ENCODE measurements at regions not wholly inside any gene's neighbourhood (a gene's known extent, or its start where the extent isn't known, plus 50 kb on each side); places are given as distances from the start of the nearest gene placed in this dataset.

DNA sequence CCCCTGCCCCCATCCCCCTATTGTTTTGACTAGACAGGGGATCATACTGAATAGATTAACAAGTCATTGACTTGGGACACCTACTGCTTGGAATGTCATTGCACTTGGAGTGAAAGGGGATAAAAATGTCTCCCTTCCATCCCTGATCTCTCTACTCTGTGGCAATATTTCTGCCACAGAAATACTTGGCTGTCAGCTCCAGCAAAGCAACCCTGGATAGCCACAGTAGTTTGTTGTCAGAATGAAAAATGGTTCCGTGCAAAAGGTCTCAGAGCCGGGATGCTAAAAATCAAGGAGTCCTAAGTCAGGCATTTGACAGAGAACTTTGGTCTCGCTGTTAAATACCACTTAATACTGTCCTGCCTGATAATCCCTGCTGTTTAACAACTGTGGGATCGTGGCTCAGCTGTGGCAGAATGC is 722.0 kb upstream of the SOX9 start:
- TF ChIP-seq, protein P1, sequence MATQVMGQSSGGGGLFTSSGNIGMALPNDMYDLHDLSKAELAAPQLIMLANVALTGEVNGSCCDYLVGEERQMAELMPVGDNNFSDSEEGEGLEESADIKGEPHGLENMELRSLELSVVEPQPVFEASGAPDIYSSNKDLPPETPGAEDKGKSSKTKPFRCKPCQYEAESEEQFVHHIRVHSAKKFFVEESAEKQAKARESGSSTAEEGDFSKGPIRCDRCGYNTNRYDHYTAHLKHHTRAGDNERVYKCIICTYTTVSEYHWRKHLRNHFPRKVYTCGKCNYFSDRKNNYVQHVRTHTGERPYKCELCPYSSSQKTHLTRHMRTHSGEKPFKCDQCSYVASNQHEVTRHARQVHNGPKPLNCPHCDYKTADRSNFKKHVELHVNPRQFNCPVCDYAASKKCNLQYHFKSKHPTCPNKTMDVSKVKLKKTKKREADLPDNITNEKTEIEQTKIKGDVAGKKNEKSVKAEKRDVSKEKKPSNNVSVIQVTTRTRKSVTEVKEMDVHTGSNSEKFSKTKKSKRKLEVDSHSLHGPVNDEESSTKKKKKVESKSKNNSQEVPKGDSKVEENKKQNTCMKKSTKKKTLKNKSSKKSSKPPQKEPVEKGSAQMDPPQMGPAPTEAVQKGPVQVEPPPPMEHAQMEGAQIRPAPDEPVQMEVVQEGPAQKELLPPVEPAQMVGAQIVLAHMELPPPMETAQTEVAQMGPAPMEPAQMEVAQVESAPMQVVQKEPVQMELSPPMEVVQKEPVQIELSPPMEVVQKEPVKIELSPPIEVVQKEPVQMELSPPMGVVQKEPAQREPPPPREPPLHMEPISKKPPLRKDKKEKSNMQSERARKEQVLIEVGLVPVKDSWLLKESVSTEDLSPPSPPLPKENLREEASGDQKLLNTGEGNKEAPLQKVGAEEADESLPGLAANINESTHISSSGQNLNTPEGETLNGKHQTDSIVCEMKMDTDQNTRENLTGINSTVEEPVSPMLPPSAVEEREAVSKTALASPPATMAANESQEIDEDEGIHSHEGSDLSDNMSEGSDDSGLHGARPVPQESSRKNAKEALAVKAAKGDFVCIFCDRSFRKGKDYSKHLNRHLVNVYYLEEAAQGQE (IDR thresholded peaks at IDR 0.05; ENCODE audit: insufficient read depth in 1 of 2, low read depth in 2 of 2, low read length in 1 of 2) = no peak
- TF ChIP-seq TCF7L2 (IDR thresholded peaks at IDR 0.05; ENCODE audit: low read depth, low read length) (no peak), SIN3A (IDR thresholded peaks at IDR 0.05; ENCODE audit: borderline replicate concordance, insufficient read depth, low read depth, low read length) (no peak)
- H3K36me3 ChIP-seq (ENCODE audit: control insufficient read depth, insufficient read depth, low read length) = no peaks in the 10 kb centered on the region
- no peak for DNase-seq (ENCODE audit: low read depth, low spot score)
- ATAC-seq = no peak
- no peaks in the 10 kb centered on the region for H3K27me3 ChIP-seq (ENCODE audit: control insufficient read depth, insufficient read depth, low read length)
- POLR2A ChIA-PET = no interaction called here
- H3K4me1 ChIP-seq (ENCODE audit: control insufficient read depth, insufficient read depth, low read length) = no peaks in the 10 kb centered on the region
- in situ Hi-C loops (cut with HindIII; ENCODE audit: low pct_unique_long_range_greater_than_20kb, low sequenced_read_pairs) (no loop called here), intact Hi-C loops (cut with micrococcal nuclease; ENCODE audit: unreplicated experiment) (no loop called here)
- CTCF ChIA-PET = no interaction called here
- BruUV-seq (replicated peaks) = no TSS peak
- H3K4me3 ChIP-seq (ENCODE audit: low read depth in 2 of 2, low read length in 2 of 2) = no peak overlapping the region
- no peaks in the 10 kb centered on the region for H3K9me3 ChIP-seq (ENCODE audit: control insufficient read depth, insufficient read depth, low read depth, low read length)
- no peak overlapping the region for H3K27ac ChIP-seq (ENCODE audit: low read length)

DNA sequence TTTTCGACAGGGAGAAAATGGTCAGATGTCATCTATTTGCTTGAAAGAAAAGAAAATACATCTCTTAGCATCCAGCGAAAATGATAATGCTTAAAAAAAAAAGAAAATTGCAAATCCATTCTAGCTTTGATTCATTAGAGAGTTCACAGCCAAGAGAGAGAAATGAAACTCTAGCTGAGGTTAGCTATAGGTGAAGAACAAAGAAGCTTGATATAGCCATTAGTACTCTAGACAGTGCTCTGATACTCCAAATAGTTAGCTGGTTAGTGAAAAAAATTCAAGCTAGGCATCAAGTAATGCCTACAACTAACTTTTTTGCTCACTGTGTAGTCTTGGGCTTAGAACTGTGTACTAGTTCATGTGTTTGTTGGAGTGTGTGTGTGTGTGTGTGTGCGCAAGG is 721.6 kb upstream of the SOX9 start:
- H3K4me1 ChIP-seq (ENCODE audit: control insufficient read depth, insufficient read depth, low read length) = no peaks in the 10 kb centered on the region

DNA sequence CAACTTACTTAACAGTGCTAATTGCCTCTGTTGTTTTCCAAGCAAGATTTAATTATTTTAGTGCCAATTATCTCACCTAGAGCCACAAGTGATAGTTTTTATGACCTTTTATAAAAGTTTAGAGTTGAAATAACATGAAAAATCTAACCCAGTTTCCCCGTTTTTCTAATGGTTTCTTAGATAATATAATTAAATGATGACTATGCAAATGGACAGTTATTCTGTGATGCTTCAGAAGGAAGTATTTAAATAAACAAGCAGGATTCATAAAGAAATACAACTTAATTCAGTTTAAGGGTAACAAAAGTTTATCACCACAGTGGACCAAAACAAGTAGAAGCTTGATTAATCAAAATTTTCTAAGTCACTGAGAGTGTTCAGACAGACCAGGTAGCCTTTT is 721.2 kb upstream of the SOX9 start:
- no peak overlapping the region for H3K4me3 ChIP-seq (ENCODE audit: low read depth in 2 of 2, low read length in 2 of 2)
- no peak overlapping the region for H3K27ac ChIP-seq (ENCODE audit: low read length)
- H3K9me3 ChIP-seq (ENCODE audit: control insufficient read depth, insufficient read depth, low read depth, low read length) = no peaks in the 10 kb centered on the region
- intact Hi-C loops (cut with micrococcal nuclease; ENCODE audit: unreplicated experiment) = no loop called here
- DNase-seq (ENCODE audit: low read depth, low spot score) = no peak
- TF ChIP-seq TCF7L2 (IDR thresholded peaks at IDR 0.05; ENCODE audit: low read depth, low read length) (no peak), POLR2AphosphoS5 (IDR thresholded peaks at IDR 0.05; ENCODE audit: low read depth, low read length) (no peak), SIN3A (IDR thresholded peaks at IDR 0.05; ENCODE audit: borderline replicate concordance, insufficient read depth, low read depth, low read length) (no peak)
- TF ChIP-seq, protein P1 (IDR thresholded peaks at IDR 0.05; ENCODE audit: insufficient read depth in 1 of 2, low read depth in 2 of 2, low read length in 1 of 2) = no peak
- TF ChIP-seq, protein P2, sequence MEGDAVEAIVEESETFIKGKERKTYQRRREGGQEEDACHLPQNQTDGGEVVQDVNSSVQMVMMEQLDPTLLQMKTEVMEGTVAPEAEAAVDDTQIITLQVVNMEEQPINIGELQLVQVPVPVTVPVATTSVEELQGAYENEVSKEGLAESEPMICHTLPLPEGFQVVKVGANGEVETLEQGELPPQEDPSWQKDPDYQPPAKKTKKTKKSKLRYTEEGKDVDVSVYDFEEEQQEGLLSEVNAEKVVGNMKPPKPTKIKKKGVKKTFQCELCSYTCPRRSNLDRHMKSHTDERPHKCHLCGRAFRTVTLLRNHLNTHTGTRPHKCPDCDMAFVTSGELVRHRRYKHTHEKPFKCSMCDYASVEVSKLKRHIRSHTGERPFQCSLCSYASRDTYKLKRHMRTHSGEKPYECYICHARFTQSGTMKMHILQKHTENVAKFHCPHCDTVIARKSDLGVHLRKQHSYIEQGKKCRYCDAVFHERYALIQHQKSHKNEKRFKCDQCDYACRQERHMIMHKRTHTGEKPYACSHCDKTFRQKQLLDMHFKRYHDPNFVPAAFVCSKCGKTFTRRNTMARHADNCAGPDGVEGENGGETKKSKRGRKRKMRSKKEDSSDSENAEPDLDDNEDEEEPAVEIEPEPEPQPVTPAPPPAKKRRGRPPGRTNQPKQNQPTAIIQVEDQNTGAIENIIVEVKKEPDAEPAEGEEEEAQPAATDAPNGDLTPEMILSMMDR (IDR thresholded peaks at IDR 0.05) = no peak
- POLR2A ChIA-PET = no interaction called here
- in situ Hi-C loops (cut with HindIII; ENCODE audit: low pct_unique_long_range_greater_than_20kb, low sequenced_read_pairs) = no loop called here
- no peaks in the 10 kb centered on the region for H3K27me3 ChIP-seq (ENCODE audit: control insufficient read depth, insufficient read depth, low read length)
- H3K36me3 ChIP-seq (ENCODE audit: control insufficient read depth, insufficient read depth, low read length) = no peaks in the 10 kb centered on the region
- no peak for ATAC-seq
- CTCF ChIA-PET = no interaction called here
- H3K4me1 ChIP-seq (ENCODE audit: control insufficient read depth, insufficient read depth, low read length) = no peaks in the 10 kb centered on the region
- BruUV-seq (replicated peaks) = no TSS peak

More for the DNA sequence above, 721.6 kb upstream of the SOX9 start:
- no TSS peak for BruUV-seq (replicated peaks)
- no peaks in the 10 kb centered on the region for H3K27me3 ChIP-seq (ENCODE audit: control insufficient read depth, insufficient read depth, low read length)
- intact Hi-C loops (cut with micrococcal nuclease; ENCODE audit: unreplicated experiment) = no loop called here
- H3K36me3 ChIP-seq (ENCODE audit: control insufficient read depth, insufficient read depth, low read length) = no peaks in the 10 kb centered on the region
- H3K9me3 ChIP-seq (ENCODE audit: control insufficient read depth, insufficient read depth, low read depth, low read length) = no peaks in the 10 kb centered on the region
- DNase-seq (ENCODE audit: low read depth, low spot score) (no peak), ATAC-seq (no peak)
- CTCF ChIA-PET = no interaction called here
- POLR2A ChIA-PET = no interaction called here
- TF ChIP-seq, protein P1 (IDR thresholded peaks at IDR 0.05; ENCODE audit: insufficient read depth in 1 of 2, low read depth in 2 of 2, low read length in 1 of 2) = no peak
- in situ Hi-C loops (cut with HindIII; ENCODE audit: low pct_unique_long_range_greater_than_20kb, low sequenced_read_pairs) = no loop called here
- no peak overlapping the region for H3K4me3 ChIP-seq (ENCODE audit: low read depth in 2 of 2, low read length in 2 of 2)
- no peak overlapping the region for H3K27ac ChIP-seq (ENCODE audit: low read length)

Measured in Panc1 (cell line).